Muscle layer of duodenum (tissue), 2 donors: ENCODE measurements at regions not wholly inside any gene's neighbourhood (a gene's known extent, or its start where the extent isn't known, plus 50 kb on each side); places are given as distances from the start of the nearest gene placed in this dataset.

Experiments
- H3K27ac ChIP-seq: one replicate; pipeline ENCODE4 v1.7.0; 2013; ENCODE audit warnings: mild to moderate bottlenecking, low read length
- H3K27me3 ChIP-seq: one replicate; pipeline ENCODE4 v1.7.0; 2013; ENCODE audit warnings: low read depth, mild to moderate bottlenecking, control low read depth, low read length
- H3K36me3 ChIP-seq, 2 donors: one replicate each; pipeline ENCODE4 v1.7.0; 2013; ENCODE audit warnings: low read length in 2 of 2, control low read depth in 1 of 2, mild to moderate bottlenecking in 1 of 2; ENCODE audit not compliant: insufficient read depth in 2 of 2, control insufficient read depth in 1 of 2
- H3K4me1 ChIP-seq, 2 donors: one replicate each; pipeline ENCODE4 v1.7.0; 2013; ENCODE audit warnings: low read length in 2 of 2, mild to moderate bottlenecking in 2 of 2, control low read depth in 1 of 2, moderate library complexity in 1 of 2; ENCODE audit not compliant: insufficient read depth in 2 of 2, control insufficient read depth in 1 of 2
- H3K4me3 ChIP-seq, 2 donors: one replicate each; pipeline ENCODE4 v1.7.0; 2013; ENCODE audit warnings: low read length in 2 of 2, low read depth in 1 of 2, mild to moderate bottlenecking in 1 of 2
- H3K9me3 ChIP-seq, 2 donors: one replicate each; pipeline ENCODE4 v1.7.0; 2013; ENCODE audit warnings: low read length in 2 of 2, control low read depth in 1 of 2, mild to moderate bottlenecking in 1 of 2; ENCODE audit not compliant: control insufficient read depth in 1 of 2
- donor health status: healthy.

DNA sequence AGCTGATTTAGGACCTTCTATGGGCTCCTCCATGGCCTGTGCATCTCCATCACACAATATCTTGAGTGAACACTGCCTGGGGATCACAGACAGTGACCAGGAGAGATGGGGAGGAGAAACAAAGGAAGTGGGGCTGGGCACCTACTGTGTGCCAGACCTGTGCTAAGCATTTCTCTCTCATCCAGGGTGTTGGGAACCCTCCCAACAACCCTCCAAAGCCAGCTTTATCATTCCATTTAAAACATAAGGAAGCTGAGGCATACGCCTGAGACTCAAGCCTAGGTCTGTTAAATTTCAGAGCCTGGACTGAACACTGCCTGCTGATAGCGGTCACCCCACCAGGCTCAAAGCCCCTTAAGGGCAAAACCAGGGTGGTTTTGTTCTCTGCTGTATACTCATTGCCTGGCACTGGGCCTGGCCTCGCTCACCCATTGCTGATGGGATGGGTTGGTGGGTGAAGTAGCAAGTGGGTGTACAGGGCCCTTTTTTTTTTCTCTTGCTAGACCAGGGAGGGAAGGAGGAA lies 130.1 kb downstream of the MN1 start:
- Histone ChIP-seq H3K27ac (no peak overlapping the region), H3K4me1 (peaks cover 6 to 7% of the 10 kb centered on the region in 2 donors), H3K9me3 (peaks cover 0 to 2% of the 10 kb centered on the region in 2 donors), H3K4me3 (no peak overlapping the region), H3K27me3 (no peaks in the 10 kb centered on the region), H3K36me3 (no peaks in the 10 kb centered on the region)

- Histone ChIP-seq H3K9me3 (no peaks in the 10 kb centered on the region), H3K36me3 (no peaks in the 10 kb centered on the region), H3K27ac (no peak overlapping the region), H3K4me3 (no peak overlapping the region), H3K4me1 (peaks cover 3 to 6% of the 10 kb centered on the region in 2 donors), H3K27me3 (no peaks in the 10 kb centered on the region)
Observed at GRCh38 chr22:27672721-27673418, 128.7 kb downstream of the MN1 start.

GRCh38 chr22:27673839-27674238 lies 127.7 kb downstream of the MN1 start:
- H3K27me3 ChIP-seq, result no peaks in the 10 kb centered on the region
- H3K36me3 ChIP-seq, result no peaks in the 10 kb centered on the region
- H3K27ac ChIP-seq, result no peak overlapping the region
- no peaks in the 10 kb centered on the region for H3K9me3 ChIP-seq
- H3K4me1 ChIP-seq, result peaks cover 3 to 6% of the 10 kb centered on the region in 2 donors
- no peak overlapping the region for H3K4me3 ChIP-seq

DNA sequence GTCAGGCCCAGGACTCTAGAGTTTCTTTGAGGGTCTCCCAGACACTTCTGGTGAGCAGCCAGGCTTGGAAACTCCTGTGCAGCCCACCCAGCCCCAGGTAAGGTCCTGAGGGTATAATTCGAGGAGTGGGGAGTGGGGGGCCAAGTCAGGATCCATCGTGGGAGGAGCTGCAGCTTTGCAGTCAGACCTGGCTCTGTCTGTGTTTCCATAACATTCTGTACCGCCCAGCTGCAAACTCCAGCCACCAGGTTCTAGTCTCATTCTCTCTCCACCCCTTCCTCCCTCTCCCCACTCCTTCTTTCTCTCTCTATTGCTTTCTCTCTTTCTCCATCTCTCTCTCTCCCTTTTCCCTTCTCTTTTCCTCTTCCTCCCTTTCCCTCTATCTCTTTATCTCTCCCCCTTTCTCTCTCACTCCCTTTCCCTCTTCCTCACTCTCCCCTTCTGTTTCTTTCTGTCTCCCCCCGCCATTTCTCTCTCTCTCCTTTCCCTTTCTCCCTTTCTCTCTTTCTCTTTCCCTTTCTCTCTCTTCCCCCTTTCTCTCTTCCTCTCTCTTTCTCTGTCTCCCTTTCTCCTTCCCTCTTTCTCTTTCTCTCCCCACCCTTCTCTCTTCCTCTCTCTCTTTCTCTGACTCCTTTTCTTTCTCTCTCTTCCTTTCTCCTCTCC lies 127.2 kb downstream of the MN1 start:
- no peaks in the 10 kb centered on the region for H3K27me3 ChIP-seq
- no peak overlapping the region for H3K4me3 ChIP-seq
- no peaks in the 10 kb centered on the region for H3K9me3 ChIP-seq
- no peaks in the 10 kb centered on the region for H3K36me3 ChIP-seq
- peaks cover 3 to 6% of the 10 kb centered on the region in 2 donors for H3K4me1 ChIP-seq
- no peak overlapping the region for H3K27ac ChIP-seq

DNA sequence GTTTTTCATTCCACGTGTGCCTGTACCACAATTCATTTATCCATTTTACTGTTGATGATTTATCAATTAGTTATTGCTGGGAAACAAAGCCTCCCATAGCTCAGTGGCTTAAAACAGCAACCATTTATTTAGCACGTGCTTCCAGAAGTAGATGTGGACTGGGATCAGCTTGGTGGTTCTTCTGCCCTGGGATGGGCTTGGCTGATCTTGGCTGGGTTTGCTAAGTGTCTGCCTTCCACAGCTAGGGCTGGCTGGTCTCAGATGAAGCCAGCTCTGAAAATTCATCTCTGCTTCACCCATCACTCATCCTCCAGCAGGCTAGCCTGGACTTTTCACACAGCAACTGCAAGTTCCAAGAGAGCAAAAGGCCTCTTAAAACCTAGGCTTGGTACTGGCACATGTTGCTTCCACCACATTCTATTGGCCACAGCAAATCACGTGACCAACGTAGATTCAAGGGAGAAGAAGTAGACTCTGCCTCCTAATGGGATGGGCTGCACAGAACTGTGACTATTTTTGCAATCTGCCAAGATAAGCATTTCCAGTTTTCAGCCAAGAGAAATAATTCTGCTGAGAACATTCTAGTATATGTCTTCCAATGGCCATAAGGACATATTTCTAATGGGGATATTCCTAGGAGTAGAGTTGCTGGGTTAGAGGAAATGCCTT lies 124.9 kb downstream of the MN1 start:
- H3K4me3 ChIP-seq, result no peak overlapping the region
- no peaks in the 10 kb centered on the region for H3K4me1 ChIP-seq
- no peaks in the 10 kb centered on the region for H3K36me3 ChIP-seq
- H3K27me3 ChIP-seq, result no peaks in the 10 kb centered on the region
- H3K27ac ChIP-seq, result no peak overlapping the region
- H3K9me3 ChIP-seq, result no peaks in the 10 kb centered on the region

DNA sequence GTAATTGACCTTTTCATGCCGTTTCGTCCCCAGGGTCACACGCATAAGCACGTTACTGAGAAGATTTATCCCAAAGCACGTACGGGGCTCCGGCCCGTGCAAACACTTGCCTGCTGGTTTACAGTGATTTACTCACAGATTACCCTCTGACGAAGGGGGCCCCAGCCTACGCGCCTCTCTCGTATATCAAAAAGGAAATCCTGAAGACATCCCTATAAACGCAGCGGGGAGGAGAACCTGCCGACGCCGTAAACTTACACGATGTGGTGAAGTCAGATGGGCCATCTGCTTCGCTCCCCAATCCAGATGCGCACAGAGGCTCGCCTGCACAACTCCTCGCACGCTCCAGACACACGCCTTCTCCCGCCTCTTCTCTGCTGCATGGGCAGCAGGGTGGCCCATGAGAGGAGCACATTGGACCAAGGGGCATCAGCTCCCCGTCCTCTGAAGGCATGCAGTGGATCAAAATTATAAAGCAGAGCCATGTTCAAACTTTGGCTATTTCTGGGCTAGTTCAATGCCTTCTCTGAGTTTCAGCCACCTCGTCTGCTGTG lies 123.6 kb downstream of the MN1 start:
- Histone ChIP-seq H3K4me1 (no peaks in the 10 kb centered on the region), H3K36me3 (no peaks in the 10 kb centered on the region), H3K27ac (no peak overlapping the region), H3K4me3 (no peak overlapping the region), H3K27me3 (no peaks in the 10 kb centered on the region), H3K9me3 (no peaks in the 10 kb centered on the region)

- Histone ChIP-seq H3K9me3 (no peaks in the 10 kb centered on the region), H3K27me3 (no peaks in the 10 kb centered on the region), H3K4me1 (no peaks in the 10 kb centered on the region), H3K27ac (no peak overlapping the region), H3K36me3 (no peaks in the 10 kb centered on the region), H3K4me3 (no peak overlapping the region)
Observed at GRCh38 chr22:27679176-27679575, 122.4 kb downstream of the MN1 start.

- no peaks in the 10 kb centered on the region for H3K9me3 ChIP-seq
- no peaks in the 10 kb centered on the region for H3K4me1 ChIP-seq
- H3K27me3 ChIP-seq, result no peaks in the 10 kb centered on the region
- no peak overlapping the region for H3K4me3 ChIP-seq
- H3K36me3 ChIP-seq, result no peaks in the 10 kb centered on the region
- H3K27ac ChIP-seq, result no peak overlapping the region
Observed at GRCh38 chr22:27679693-27680488, 121.7 kb downstream of the MN1 start.

GRCh38 chr22:27680636-27681035 lies 120.9 kb downstream of the MN1 start:
- no peak overlapping the region for H3K27ac ChIP-seq
- no peak overlapping the region for H3K4me3 ChIP-seq
- no peaks in the 10 kb centered on the region for H3K9me3 ChIP-seq
- H3K36me3 ChIP-seq, result no peaks in the 10 kb centered on the region
- peaks cover 0 to 3% of the 10 kb centered on the region in 2 donors for H3K4me1 ChIP-seq
- H3K27me3 ChIP-seq, result no peaks in the 10 kb centered on the region

DNA sequence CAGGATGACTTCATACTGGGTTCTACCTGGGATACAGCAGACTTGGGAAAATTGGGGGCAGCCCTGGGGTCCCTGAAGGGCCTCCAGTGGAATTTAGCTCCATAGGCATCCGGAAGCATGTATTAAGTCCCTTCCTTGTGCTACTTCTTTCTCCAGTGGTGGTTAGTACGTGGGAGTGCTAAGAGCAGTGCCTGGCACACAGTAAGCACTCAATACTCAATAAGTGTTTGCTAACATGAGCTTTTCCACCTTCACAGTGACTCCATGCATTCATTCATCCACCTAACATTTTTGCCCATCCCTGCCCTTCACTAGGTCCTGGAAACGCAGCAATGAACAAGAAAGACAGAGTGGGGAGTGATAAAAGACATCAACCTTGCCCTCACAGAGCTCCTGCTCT lies 120.5 kb downstream of the MN1 start:
- Histone ChIP-seq H3K36me3 (no peaks in the 10 kb centered on the region), H3K4me1 (peaks cover 2 to 5% of the 10 kb centered on the region in 2 donors), H3K9me3 (no peaks in the 10 kb centered on the region), H3K27me3 (no peaks in the 10 kb centered on the region), H3K27ac (no peak overlapping the region), H3K4me3 (no peak overlapping the region)
